ENCODE measurements at regions not wholly inside any gene's neighbourhood (a gene's known extent, or its start where the extent isn't known, plus 50 kb on each side); places are given as distances from the start of the nearest gene placed in this dataset.
"Not testable (repeated sequence)": the region's sequence is repeated elsewhere in the genome, so short reads cannot be mapped to it uniquely, and the experiment has no call there.

DNA sequence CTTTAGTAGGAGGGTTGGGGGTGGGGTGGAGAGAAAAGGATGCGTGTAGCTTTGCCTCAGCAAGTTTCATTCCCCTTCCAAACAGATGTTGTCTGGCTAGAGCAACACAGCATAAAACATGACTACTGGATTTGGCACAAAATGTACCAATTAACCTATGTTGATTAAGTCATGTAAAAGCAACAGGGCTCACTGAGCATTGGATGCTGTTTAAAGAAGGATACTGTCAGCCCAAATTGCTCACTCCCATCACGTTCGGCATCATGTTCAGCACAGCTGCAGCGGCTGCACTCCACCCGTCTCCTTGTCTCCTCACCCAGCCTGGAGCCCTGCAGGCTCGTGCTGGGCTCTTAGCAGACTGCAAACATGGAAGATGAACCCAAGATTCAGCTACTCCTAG lies 77.5 kb downstream of the DLEU7 start:
- Histone ChIP-seq H3K27ac (no peak overlapping the region), H3K36me3 (no peaks in the 10 kb centered on the region)
- TF ChIP-seq Cebpa-rat (IDR thresholded peaks at IDR 0.05), result no peak

DNA sequence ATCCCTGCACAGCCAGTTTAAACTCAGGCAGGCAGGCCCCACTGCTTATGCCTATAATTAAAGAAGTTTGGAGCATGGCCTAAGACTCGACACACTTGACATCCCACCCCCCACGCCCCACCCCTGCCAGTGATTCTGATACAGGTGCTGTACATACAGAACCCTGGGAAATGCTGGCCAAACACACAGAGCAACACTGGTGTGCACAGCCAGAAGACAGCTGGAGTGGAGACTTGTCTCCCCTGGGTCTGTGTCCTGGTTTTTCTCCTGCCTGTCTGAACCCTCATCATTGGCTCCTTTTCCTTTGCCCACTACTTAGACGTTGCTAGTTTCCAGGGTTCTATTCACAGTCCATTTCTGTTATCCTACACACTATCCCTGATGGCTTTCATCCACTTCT lies 76.8 kb downstream of the DLEU7 start:
- Histone ChIP-seq H3K4me2 (no peak overlapping the region), H4K20me1 (no peaks in the 10 kb centered on the region), H3K4me3 (no peak overlapping the region), H3K9me3 (peaks cover 12% of the 10 kb centered on the region), H3K4me1 (peaks cover 29% of the 10 kb centered on the region), H3K27ac (no peak overlapping the region), H3K9ac (no peak overlapping the region), H3K27me3 (no peaks in the 10 kb centered on the region), H3K36me3 (no peaks in the 10 kb centered on the region)
- no peak for TF ChIP-seq Cebpa-rat (IDR thresholded peaks at IDR 0.05)

More for the DNA sequence above, 77.5 kb downstream of the DLEU7 start:
- Histone ChIP-seq H3K27me3 (no peaks in the 10 kb centered on the region), H3K4me1 (peaks cover 29% of the 10 kb centered on the region), H4K20me1 (no peaks in the 10 kb centered on the region), H3K4me2 (peak overlapping the region; percentile 0; the same call in 1 of the 2 replicates), H3K4me3 (no peak overlapping the region), H3K9ac (no peak overlapping the region), H3K9me3 (peaks cover 12% of the 10 kb centered on the region)

DNA sequence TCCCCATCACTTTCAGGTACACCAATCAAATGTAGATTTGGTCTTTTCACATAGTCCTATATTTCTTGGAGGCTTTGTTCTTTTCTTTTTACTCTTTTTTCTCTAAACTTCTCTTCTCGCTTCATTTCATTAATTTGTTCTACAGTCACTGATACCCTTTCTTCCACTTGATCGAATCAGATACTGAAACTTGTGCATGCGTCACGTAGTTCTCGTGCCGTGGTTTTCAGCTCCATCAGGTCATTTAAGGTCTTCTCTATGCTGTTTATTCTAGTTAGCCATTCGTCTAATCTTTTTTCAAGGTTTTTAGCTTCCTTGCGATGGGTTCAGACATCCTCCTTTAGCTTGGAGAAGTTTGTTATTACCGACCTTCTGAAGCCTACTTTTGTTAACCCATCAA lies 70.6 kb downstream of the DLEU7 start:
- H3K4me1 ChIP-seq, H3K27ac ChIP-seq, H3K36me3 ChIP-seq, H3K27me3 ChIP-seq, H3K4me3 ChIP-seq, H3K9ac ChIP-seq, H3K4me2 ChIP-seq, H4K20me1 ChIP-seq: not testable (repeated sequence)
- H3K9me3 ChIP-seq, result peaks cover 56% of the 10 kb centered on the region

All from BLaER1 (cell line).